ENCODE measurements at regions not wholly inside any gene's neighbourhood (a gene's known extent, or its start where the extent isn't known, plus 50 kb on each side); places are given as distances from the start of the nearest gene placed in this dataset.
"Not testable (repeated sequence)": the region's sequence is repeated elsewhere in the genome, so short reads cannot be mapped to it uniquely, and the experiment has no call there.

DNA sequence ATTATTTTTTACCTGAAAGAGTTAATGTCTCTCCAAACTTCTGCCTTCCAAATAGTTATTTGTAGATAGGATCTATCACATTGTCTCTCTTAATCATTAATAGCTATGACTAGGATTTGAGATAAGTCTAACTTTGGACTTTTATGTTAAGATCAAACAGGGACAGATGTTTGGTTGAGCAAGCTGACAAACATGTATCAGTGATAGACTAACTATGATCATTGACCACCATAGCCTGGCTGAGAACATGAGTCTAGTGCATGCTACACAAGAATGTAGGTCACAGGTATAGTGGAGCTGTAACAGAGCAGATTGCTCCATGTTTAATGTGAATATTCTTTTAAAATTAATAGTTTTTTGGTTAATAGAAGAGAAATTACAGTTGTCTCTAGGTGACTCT, 52.0 kb downstream of the SYT15B start:
- in situ Hi-C loops (cut with MboI; ENCODE audit: low pct_unique_long_range_greater_than_20kb, low sequenced_read_pairs); DNase-seq: not testable (repeated sequence)

DNA sequence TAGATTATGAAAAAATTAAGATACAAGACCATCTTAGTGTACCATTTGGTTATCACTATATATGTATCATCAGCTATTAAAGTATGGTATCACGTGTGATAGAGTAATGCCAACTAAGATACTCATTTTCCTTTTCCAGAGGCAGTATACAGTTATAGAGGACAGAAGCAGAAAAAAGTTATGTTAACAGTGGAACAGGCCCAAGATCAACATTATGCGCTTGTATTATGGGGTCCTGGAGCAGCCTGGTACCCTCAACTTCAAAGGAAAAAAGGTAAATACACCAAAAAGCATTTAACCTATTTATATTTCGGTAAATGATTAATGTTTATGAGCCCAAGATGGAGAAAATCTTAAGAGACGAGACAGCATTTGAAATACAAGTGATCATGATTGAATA, 52.9 kb downstream of the SYT15B start:
- DNase-seq; in situ Hi-C loops (cut with MboI; ENCODE audit: low pct_unique_long_range_greater_than_20kb, low sequenced_read_pairs): not testable (repeated sequence)

DNA sequence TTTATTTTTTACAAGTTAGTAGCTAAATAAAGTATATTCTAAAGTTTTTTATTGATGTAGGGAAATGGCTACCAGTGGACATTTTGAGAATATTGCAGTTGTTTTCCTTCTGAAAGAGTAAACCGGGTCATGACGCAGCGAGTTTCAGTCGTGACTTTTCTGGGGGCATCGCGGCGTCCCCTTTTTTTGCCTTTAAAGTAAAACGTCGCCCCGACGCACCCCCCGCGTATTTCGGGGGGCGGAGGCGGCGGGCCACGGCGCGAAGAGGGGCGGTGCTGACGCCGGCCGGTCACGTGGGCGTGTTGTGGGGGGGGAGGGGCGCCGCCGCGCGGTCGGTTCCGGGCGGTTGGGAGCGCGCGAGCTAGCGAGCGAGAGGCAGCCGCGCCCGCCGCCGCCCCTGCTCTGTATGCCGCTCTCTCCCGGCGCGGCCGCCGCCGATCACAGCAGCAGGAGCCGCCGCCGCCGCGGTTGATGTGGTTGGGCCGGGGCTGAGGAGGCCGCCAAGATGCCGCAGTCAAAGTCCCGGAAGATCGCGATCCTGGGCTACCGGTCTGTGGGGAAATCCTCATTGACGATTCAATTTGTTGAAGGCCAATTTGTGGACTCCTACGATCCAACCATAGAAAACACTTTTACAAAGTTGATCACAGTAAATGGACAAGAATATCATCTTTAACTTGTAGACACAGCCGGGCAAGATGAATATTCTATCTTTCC, 57.5 kb downstream of the SYT15B start:
- peak; percentile 16 for DNase-seq

DNA sequence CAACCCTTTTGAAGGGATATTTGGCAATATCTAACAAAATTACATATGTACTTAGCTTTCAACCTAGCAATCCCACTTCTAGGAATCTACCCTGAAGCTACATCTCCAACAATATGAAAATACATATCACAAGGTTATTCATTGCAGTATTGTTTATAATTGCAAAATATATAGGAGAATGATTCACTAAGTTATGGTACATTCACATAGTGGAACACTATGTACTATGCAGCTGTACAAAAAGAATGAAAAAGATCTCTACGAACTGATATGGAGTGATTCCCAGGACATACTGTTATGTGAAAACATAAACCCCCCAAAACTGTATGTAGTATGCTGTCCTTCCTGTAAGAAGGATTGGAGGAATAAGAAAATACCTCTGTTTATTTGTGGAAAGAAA, 62.1 kb downstream of the SYT15B start:
- in situ Hi-C loops (cut with MboI; ENCODE audit: low pct_unique_long_range_greater_than_20kb, low sequenced_read_pairs), result not testable (repeated sequence)

More for the DNA sequence above, 57.5 kb downstream of the SYT15B start:
- in situ Hi-C loops (cut with MboI; ENCODE audit: low pct_unique_long_range_greater_than_20kb, low sequenced_read_pairs), result not testable (repeated sequence)

DNA sequence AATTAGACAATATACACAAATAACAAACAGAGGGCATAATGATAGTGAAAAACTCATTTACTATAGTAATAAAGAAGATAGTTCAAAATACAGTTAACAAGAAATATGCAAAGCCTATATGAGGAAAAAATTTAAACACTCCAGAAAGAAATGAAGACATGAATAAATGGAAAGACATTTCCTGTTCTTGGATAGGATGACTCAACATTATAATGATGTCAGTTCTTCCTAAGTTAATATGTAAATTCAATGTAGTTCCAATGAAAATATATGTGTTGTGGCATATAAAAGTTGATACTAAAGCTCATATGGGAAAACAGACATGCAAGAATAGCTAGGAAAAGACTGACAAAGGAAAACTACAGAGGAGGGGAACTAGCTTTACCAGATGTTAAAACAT, 63.5 kb downstream of the SYT15B start:
- in situ Hi-C loops (cut with MboI; ENCODE audit: low pct_unique_long_range_greater_than_20kb, low sequenced_read_pairs); DNase-seq: not testable (repeated sequence)

More for the DNA sequence above, 62.1 kb downstream of the SYT15B start:
- DNase-seq, result not testable (repeated sequence)

DNA sequence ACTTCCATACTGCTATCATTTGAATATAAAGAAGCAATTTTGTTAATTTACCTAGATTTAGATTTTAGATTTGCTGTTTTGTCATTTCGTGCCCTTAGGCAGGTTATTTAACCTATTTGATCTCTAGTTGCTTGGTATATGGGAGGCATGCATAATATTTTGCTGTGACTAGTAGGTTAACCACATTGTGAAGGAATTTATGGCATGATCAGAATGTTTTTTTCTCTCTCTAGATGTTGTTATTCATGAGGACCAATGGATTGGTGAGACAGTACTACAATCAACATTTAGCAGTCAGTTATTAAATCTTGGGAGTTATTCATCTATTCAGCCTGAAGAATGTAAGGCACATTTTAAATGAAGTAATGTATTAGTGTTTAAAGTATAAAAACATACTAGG, 67.2 kb downstream of the SYT15B start:
- DNase-seq, result not testable (repeated sequence)

DNA sequence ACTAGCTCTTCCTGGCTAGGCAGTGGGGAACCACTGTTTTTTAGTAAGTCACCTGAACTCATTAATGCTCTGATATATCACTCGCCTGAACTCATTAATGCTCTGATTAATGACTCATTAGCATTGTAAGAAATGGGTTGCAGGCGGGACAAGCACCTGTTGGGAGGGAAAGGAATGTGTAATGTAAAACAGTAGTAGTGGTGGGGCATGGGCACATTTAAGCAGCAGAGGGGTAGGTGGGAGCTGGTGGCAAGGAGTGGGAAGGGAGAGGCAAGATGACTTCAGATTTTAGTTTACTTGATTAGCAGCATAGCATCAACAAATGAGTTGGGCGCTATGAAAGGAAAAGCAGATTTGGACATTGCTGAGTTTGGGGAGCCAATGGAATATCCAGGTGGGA, 68.2 kb downstream of the SYT15B start:
- in situ Hi-C loops (cut with MboI; ENCODE audit: low pct_unique_long_range_greater_than_20kb, low sequenced_read_pairs); DNase-seq: not testable (repeated sequence)

More for the DNA sequence above, 67.2 kb downstream of the SYT15B start:
- in situ Hi-C loops (cut with MboI; ENCODE audit: low pct_unique_long_range_greater_than_20kb, low sequenced_read_pairs), result not testable (repeated sequence)

DNA sequence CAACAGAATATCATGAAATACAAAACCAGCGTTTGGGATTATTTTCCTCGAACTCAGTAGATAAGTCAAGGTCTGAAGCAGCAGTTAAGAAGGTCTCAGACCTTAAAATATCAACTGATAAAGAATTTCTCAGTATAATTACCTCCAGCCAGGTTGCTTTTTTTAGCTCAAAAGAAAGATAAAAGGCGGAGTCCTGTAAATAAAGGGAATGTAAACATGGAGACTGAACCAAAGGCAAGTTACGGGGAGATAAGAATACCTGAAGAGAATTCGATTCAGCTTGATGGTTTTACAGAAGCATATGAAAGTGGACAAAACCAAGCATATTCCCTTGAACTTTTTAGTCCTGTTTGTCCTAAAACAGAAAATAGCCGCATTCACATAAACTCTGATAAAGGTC, 73.1 kb downstream of the SYT15B start:
- in situ Hi-C loops (cut with MboI; ENCODE audit: low pct_unique_long_range_greater_than_20kb, low sequenced_read_pairs); DNase-seq: not testable (repeated sequence)

DNA sequence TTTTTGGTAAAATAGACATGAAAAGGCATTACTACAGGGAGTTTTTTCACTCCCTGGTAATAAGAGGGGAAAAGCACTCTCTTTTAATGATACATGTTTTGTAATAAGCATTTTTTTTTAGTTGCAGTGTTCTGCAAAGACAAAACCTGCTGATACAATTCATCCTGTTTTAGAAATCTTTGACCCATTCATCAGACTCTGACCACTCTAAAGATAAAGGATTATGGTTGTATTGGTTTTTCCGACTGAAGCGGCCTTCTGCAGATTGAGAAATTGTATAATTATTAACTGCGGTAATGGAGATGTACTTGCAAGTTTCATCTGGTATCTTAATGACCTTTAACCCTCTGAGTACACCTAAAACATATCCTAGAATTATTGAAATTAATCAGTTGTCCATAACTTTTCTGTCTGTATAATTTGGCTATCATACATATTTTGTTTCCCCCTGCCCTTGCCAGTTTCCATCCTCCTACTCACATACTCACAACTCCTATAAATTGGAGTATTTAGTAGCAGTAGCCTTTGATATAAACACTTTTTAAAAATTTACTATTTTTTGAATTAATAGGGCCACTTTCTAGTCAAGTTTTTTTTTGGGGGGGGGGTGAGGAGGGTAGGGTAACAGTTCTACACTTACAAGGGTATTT, 79.4 kb downstream of the SYT15B start:
- in situ Hi-C loops (cut with MboI; ENCODE audit: low pct_unique_long_range_greater_than_20kb, low sequenced_read_pairs), result not testable (repeated sequence)

DNA sequence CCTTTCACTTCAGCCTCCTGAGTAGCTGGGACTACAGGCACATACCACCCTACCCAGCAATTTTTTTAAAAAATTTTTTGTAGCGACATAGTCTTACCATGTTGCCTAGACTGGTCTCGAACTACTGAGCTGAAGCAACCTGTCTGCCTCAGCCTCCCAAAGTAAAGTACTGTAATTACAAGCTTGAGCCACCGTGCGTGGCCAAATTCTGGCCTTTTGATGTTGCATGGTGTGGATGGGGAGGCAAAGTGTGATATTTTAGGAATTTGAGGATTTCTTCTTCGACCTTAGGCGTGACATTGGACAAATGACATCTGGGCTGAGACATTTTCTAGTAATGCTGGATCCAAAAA, 81.8 kb downstream of the SYT15B start:
- DNase-seq; in situ Hi-C loops (cut with MboI; ENCODE audit: low pct_unique_long_range_greater_than_20kb, low sequenced_read_pairs): not testable (repeated sequence)

More for the DNA sequence above, 79.4 kb downstream of the SYT15B start:
- not testable (repeated sequence) for DNase-seq

DNA sequence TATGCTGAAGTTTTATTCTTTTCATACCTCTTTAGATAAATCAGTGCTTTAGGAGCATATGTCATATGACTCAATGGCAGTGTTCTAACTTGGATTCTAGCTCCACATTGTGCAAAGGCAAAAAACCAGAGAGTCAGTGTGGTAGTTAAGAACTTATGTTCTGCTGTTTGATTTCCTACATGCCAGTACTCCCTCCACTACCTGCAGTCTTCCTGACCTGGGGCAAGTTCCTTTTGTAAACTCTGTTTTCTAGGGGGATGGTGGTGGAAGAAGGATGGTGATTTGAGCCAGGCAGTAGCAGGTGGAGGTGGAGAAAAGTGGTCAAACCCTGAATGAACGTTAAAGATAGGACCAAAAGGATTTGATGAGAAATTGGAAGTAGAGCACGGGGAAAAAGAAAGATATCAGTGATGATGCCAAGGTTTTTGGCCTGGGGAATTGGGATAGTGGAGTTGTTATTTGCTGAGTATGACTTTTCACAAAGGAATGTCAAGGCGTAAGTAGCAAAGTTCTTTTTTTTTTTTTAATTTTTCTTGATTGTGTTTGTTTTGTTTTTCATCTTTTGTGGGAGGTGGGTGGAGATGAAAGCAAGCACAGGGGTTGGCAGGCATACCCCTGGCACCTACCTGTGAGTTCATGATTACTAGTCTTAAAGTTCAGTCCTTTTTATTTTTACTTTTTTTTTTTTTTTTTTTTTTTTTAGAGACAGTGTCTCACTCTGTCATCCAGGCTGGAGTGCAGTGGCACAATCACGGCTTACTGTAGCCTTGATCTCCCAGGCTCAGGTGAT, 82.3 kb downstream of the SYT15B start:
- in situ Hi-C loops (cut with MboI; ENCODE audit: low pct_unique_long_range_greater_than_20kb, low sequenced_read_pairs); DNase-seq: not testable (repeated sequence)

DNA sequence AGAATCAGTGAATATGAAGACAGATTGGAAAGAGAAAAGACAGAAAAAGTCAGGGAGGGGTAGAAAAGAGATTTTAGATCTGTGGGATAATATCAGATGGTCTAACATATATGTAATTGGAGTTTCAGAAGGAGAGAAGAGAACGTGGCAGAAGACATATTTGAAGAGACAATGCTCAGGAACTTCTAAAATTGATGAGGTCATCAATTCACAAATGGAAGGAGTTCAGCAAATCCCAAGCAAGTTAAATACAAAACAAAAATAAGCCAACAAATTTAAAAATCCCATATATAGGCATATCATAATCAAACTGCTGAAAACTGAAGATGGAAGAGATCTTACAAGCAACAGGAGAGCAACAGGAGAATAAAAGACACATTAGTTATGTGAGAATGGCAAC, 87.3 kb downstream of the SYT15B start:
- in situ Hi-C loops (cut with MboI; ENCODE audit: low pct_unique_long_range_greater_than_20kb, low sequenced_read_pairs); DNase-seq: not testable (repeated sequence)

DNA sequence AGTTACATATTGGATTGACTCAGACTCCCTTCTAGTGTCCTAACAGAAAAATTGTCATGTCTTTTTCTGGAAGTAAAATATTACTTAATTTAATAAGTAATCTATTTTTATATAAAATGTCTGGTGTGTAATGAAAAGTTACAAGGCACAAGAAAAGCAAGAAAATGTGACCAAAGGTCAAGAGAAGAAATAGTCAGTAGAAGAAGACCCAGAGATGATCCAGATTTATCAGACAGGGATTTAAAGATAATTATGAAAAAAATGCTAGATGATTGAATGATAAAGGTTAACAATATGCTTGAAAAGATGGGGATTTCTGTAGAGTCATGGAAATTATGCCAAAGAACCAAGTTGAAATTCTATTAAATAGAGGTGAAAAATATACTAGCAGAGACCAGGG, 87.8 kb downstream of the SYT15B start:
- in situ Hi-C loops (cut with MboI; ENCODE audit: low pct_unique_long_range_greater_than_20kb, low sequenced_read_pairs); DNase-seq: not testable (repeated sequence)

DNA sequence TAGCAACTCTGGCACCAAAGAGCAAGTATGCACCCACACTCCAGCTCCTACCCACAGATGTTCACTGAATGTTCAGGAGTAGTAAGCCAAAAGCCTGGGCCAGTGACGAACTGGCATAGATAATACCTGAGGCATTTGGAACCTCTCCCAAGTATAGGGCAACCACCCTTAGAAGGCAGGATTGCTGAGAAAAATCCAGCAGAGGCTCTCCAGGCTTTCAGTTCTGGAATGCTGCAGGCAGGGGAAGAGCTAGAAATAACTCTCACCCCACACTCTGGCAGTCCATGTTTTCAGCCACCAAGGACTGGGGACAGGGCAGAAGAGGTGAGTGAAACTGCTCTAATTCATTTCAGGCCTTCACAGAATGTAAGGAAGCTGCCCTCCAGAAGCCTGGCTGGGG, 90.3 kb downstream of the SYT15B start:
- in situ Hi-C loops (cut with MboI; ENCODE audit: low pct_unique_long_range_greater_than_20kb, low sequenced_read_pairs); DNase-seq: not testable (repeated sequence)

DNA sequence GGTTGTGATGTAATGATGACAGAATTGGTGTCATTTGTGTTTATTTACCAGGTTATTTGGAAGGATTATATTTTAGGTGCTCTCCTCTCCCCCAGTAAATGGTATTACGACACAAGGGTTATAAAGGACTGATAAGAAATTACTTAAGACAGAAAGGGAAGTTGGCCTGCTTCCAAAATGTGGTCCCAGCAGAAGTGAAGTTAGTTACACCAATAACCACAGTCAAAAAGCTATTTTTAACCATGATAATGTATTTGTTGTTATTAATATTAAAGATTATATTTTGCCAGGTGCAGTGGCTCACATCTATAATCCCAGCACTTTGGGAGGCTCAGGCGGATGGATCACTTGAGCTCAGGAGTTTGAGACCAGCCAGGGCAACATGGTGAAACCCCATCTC, 92.5 kb downstream of the SYT15B start:
- in situ Hi-C loops (cut with MboI; ENCODE audit: low pct_unique_long_range_greater_than_20kb, low sequenced_read_pairs); DNase-seq: not testable (repeated sequence)

DNA sequence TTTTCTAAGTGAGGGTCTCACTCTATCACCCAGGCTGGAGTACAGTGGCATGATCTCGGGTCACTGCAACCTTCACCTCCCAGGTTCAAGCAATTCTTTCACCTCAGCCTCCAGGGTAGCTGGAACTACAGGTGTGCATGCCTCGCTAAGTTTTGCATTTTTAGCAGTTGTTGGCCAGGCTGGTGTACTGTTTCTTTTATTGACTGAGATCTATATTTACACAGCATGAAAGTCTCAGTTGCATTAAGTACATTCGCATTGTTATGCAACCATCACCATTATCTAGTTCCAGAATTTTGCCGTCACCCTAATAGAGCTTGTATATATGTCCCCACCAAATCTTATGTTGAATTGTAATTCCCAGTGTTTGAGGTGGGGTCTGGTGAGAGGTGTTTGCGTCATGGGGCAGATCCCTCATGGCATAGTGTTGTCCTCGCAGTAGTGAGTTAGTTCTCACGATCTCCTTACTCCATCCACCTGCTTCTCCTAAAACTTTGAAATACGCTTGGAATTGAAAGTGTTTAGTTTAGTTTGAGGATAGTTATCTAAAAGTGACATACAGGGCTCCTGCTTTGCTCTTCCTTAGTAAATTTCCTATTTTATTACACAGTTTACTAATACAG, 101.3 kb downstream of the SYT15B start:
- in situ Hi-C loops (cut with MboI; ENCODE audit: low pct_unique_long_range_greater_than_20kb, low sequenced_read_pairs); DNase-seq: not testable (repeated sequence)

DNA sequence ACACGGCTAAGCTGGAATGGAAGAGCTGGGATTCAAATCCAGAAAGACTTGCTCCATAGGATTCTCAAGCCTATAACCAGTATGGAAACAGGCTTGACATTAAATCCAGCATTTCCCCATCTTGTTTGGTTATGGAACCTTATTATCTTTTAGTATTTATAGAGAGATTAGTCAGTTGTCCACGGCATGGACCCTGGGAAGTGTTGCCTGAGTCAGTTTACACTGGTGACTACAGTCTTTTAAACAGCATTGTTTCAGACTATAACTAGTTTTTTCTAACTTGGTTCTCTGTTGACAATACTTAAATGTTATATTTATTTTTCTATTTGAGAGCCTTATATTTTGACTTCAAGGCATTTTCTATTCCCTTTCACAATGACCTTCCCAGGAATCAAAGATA, 106.7 kb downstream of the SYT15B start:
- in situ Hi-C loops (cut with MboI; ENCODE audit: low pct_unique_long_range_greater_than_20kb, low sequenced_read_pairs), result not testable (repeated sequence)

DNA sequence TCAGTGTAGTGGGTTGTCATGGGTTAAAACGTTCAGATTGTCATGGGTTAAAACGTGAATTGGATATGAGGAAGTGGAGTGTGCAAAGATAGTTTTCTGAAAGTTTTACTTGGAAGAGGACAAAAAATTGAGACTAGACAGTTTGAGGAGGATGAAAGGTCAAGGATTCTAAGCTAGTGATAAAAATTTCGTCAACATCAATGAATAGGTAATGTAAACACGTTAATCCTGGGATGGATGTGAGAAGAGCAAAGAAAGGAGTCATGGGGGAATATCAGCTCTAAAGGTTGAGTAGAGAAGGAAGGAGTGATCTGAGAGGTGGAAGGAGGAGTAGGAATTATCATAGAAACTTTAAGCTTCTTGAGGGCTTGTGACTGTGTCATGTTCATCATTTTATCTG, 109.2 kb downstream of the SYT15B start:
- in situ Hi-C loops (cut with MboI; ENCODE audit: low pct_unique_long_range_greater_than_20kb, low sequenced_read_pairs), result not testable (repeated sequence)

More for the DNA sequence above, 106.7 kb downstream of the SYT15B start:
- DNase-seq, result not testable (repeated sequence)

DNA sequence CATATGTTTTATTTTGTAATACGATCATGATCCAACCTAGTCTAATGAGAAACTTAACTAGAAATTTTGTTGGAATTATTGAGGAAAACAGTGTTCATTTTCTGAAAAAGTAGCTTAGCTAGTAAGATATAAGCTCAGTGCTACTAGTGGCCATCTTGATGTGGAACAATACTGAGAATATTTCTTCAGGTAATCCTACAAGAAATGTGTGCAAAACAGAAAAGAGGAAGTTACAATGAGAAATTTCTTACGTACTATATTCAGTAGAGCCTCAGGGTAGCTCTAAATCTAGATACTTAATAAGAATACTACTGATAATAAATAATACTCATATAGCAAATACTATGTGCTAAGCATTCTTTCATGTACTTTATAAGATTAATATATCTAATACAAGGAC, 114.8 kb downstream of the SYT15B start:
- in situ Hi-C loops (cut with MboI; ENCODE audit: low pct_unique_long_range_greater_than_20kb, low sequenced_read_pairs); DNase-seq: not testable (repeated sequence)

More for the DNA sequence above, 109.2 kb downstream of the SYT15B start:
- DNase-seq, result not testable (repeated sequence)

All from KBM-7 (cell line).